HG03520 (cell line): ENCODE measurements at regions not wholly inside any gene's neighbourhood (a gene's known extent, or its start where the extent isn't known, plus 50 kb on each side); places are given as distances from the start of the nearest gene placed in this dataset.

Experiments
- ATAC-seq: cut with Tn5 transposase; IDR thresholded peaks from one replicate; pipeline ENCODE4 v1.9.1; 2021; ENCODE audit warnings: mild to moderate bottlenecking, moderate library complexity; ENCODE audit not compliant: unreplicated experiment

GRCh38 chr3:139197251-139197650 lies 146.6 kb upstream of the MRPS22 start:
- no peak for ATAC-seq

DNA sequence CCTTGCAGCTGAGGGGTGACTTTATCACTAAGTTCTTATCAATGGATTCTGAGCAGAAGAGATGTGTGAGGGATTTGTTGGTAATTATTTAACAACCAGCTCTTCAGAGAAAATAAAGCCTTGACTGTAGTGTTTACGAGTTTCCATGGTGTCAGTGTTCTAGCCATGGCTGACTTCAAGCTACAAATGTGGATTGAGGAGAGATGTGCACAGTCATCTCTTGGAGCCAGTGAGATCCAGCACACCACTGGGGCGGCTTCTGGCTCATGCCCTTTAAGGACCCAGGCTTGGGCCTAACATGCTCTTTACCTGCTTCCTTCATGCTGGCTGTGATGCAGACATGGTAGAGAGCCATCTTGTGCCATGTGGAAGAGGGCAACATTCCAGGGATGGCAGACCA lies 145.6 kb upstream of the MRPS22 start:
- ATAC-seq: no peak

- ATAC-seq: no peak
Observed at GRCh38 chr3:139198929-139199328, 144.9 kb upstream of the MRPS22 start.

GRCh38 chr3:139199421-139200010 lies 144.3 kb upstream of the MRPS22 start:
- ATAC-seq: no peak

DNA sequence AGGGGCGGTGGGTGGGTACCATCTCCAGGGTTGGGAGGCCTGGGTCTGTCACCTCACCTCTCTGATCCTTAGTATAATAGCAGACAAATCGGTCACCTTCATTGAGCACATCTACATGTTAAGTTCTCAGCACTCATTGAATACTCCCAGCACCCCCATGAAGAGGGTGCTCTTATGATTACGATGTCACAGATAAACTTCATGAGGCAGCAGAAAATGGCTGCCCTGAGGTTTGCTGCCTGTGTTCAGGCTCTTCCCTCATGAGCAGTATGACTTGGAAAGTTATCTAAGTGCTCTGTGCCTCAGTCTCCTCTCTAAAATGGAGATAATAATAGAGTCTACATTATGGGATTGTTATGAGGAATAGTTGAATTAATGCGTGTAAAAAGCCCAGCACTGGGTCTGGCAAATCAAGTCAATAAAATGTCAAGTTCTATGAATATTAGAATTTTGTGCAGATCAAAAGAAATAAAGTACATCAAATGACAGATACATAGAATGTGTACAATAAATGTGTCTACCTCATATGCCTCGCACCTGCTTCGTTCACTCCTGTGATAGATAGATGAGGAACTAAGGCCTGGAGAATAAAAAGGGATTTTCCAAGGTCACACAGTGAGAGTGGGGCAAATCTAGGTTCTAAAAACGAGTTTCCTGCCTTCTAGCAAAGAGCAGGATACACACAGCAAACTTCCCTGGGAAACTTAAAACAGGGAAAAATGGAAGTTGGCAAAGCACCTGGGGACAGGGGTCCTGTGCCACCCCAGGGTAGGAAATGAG lies 142.2 kb upstream of the MRPS22 start:
- ATAC-seq: no peak

- ATAC-seq: peak; percentile 65
Observed at GRCh38 chr3:139202226-139202958, 141.4 kb upstream of the MRPS22 start.

GRCh38 chr3:139202959-139203349 lies 140.9 kb upstream of the MRPS22 start:
- ATAC-seq: no peak

DNA sequence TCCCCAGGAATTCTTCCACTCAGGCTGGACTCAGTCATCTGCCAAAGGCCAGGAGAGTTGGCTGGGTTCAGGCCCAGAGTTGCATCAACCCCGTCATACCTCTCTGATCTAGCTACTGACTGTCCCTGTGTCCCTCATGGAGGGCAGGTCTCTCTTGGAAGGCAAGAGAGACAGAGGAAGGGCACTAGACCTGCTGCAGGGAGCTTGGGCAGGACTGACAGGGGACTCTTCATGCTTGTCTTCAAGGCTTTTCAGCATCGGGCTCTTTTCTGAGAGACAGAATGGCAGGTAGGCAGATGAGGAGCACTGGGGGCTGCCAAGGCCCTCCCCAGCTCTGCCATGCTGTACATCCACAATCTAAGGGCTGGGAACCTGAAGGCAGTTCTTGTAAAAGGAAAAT lies 140.1 kb upstream of the MRPS22 start:
- ATAC-seq: no peak

DNA sequence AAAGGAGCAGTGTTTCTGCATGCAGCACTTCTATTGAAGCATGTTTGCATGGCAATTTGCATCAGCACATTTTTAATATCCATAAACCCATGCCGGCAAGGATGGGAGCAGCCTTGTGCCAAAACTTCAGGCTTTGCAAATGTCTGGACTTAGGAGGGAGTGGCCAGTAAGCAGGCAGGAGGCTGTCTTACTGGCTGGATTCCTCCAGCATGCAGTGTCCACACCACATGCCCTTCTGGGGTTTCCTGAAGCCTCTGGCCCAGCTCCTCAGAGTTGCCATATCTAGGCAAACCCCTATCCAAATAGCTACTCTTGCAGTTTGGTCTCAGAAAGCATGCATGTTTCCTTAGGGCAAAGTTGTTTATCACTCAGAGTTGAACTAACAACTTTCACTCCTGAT lies 139.1 kb upstream of the MRPS22 start:
- ATAC-seq: no peak

DNA sequence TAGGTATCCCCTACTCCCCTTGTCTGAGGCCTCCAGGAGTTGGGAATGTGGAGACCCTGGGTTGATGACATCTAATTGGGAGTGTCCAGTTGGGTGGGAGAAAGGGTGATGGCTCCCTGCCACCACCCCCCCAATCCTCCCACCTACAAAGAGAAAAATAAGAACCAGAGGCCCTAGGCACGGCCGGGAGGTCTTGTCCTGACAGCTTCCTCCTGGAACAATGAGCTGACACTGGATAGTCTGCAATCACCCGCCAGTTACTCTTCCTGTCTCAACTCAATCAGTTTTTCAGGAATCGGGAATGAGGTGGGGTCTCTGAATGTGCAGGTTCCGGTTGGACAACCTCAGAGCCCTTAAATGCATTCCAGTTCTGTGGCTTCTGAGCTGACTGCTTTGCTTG lies 129.9 kb upstream of the MRPS22 start:
- no peak for ATAC-seq

DNA sequence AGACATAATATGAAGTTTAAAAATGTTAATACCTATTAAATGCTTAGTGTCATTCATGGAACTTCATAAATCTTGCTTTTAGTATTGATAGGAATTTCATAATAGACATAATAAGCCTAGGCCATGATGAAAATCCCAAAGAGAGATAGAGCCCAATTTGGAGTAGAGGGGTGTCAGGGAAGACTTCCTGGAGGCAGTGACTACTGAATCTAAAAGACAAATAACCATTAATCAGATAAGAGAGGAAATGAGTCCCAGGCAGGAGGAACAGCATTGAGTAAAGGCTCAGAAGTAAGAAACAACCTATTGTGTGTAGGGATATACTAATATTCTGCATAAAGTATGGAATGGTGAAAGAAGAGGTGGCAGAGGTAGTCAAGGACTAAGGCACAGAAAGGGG lies 126.9 kb upstream of the MRPS22 start:
- no peak for ATAC-seq

- ATAC-seq: no peak
Observed at GRCh38 chr3:139217633-139218032, 126.2 kb upstream of the MRPS22 start.

GRCh38 chr3:139218046-139218445 lies 125.8 kb upstream of the MRPS22 start:
- ATAC-seq: no peak

GRCh38 chr3:139219463-139219862 lies 124.4 kb upstream of the MRPS22 start:
- no peak for ATAC-seq

DNA sequence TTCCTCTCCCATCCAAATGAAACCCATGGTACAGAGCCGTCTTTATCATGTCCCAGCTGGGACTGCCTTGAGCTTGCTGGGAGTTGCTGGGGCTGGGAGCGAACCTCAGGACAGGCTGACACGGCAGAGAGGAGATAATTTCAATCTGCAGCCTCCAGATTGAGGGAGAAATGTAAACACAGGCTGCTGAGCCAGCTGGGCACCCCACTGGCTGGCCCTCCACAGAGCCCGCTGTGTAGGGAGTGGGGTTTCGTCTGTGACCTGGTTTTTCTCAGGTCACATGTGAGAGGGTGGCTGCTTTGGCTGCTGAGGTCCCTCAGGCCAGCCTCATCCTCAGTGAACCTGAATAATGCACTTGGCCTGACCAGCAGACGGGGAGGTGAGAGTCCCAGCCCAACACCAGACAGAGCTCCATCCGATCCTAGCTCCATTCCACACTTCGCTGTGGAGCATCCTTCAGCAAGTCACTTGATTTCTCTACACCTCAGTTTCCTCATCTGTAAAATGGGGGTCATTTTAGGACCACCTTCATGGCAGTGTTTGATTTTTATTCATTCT lies 121.6 kb upstream of the MRPS22 start:
- no peak for ATAC-seq

DNA sequence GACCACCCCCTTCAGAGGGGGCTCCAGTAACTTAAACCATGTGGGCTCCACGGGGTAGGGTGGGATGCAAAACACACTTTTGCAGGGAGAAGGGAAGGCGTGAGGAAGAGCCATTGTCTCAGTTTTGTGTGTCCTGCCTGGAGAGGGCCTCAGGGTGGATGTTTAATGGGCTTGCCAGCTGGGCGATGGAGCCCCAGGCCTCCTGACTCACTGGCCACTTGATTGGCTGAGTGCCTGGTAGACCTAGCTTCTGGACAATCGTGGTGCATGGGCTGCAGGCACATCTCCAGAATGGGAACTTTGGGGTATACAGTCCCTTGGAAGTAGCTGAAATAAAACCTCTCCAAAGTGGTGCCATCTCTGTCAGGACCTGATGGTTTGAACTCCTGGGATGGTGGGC lies 118.3 kb upstream of the MRPS22 start:
- ATAC-seq: no peak

DNA sequence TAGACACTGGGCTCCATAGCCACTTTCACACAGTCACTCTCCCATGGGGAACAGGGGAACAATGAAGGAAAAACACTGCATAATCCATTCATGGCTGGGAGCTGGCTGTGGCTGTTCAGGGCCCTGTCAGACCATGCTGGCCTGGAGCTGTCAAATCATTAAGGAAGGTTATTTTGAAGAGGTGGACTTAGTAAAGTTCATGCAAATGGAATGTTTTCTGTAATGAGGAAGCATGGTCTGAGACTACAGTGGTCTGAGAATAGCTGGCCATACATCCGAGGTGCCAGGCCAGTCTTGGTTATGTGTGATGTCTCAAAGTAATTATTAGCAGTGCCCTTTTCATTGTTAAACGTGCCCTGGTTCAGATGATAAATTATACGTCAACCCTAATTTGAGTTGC lies 117.1 kb upstream of the MRPS22 start:
- ATAC-seq: no peak

GRCh38 chr3:139227165-139227564 lies 116.7 kb upstream of the MRPS22 start:
- ATAC-seq: no peak

DNA sequence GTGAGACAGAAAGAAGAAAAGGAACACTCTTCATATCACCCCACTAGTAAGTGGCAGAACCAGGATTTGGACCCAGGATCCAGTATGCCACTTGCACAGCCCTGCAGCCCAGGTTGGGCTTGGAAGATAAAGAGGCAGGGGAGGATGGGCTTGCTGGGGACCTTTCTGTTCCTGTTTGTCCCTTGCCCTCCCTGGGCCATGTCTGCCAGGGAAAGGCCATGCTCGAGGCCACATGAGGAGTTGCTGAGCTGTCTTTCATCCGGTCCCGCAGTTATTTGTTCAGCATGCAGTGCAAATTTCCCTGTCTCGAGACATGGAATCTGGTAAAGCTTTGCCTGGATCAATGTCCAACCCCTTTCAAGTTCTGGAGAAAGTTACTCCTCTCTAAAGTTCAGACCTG lies 116.0 kb upstream of the MRPS22 start:
- ATAC-seq: no peak

GRCh38 chr3:139230391-139230790 lies 113.4 kb upstream of the MRPS22 start:
- no peak for ATAC-seq

DNA sequence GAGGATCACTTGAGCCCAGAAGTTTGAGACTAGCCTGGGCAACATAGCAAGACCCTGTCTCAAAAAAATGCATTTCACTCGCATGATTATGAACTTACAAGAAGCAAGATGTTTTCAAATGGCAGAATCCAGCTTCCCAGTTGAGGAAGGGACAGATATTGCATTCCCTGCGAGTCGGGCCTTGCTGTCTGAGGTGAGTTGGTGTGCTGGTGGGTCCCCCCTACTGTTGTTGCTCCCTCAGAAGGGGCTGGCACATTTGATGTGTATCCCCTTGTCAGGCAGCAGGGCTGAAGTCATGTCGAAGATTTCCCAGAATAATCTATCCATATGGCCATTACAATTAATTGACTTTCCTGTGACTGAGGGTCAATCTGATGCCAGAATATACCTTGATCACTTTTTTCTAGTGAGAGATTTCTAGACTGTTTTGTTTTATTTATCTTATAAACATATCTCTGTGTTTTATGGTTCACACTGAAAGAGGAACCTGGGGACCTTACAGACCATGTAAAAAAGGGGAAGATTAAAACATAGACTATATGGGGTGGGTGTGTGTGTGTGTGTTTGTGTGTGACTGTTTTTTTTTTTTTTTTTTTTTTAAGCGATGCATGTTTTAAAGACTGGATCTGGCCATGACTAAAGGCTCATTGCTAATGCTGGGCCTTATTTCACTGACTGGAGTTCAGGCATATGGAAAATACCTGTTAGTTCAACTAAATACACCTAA lies 112.1 kb upstream of the MRPS22 start:
- no peak for ATAC-seq
